ENCODE measurements at regions not wholly inside any gene's neighbourhood (a gene's known extent, or its start where the extent isn't known, plus 50 kb on each side); places are given as distances from the start of the nearest gene placed in this dataset.

DNA sequence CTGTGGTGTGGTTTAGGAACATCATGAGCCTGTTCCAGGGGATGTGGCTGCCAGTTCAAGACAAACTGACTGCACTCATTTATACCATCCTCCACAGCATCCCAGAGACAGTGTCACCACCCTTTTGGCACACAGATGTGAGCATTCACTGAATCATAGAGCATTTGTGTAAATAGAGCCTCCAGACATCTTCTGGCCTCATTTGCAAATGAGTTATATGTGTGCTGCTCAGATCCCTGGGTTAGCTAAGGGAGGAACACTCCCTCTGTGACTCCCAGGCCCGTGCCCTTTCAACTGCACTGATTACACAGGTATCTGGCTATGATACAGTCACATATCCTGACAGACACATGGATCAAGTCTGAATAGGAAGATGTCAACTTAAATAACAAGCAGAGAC, 351.5 kb upstream of the PLD5 start:
- Mint-ChIP-seq H3K27ac (no peak overlapping the region), H3K4me3 (no peak overlapping the region), H3K27me3 (ENCODE audit: low read depth in 3 of 3) (peaks cover 0 to 7% (median 3%) of the 10 kb centered on the region in 3 donors), H3K9me3 (no peaks in the 10 kb centered on the region), H3K36me3 (no peaks in the 10 kb centered on the region), H3K4me1 (no peaks in the 10 kb centered on the region)
- DNase-seq: no peak

DNA sequence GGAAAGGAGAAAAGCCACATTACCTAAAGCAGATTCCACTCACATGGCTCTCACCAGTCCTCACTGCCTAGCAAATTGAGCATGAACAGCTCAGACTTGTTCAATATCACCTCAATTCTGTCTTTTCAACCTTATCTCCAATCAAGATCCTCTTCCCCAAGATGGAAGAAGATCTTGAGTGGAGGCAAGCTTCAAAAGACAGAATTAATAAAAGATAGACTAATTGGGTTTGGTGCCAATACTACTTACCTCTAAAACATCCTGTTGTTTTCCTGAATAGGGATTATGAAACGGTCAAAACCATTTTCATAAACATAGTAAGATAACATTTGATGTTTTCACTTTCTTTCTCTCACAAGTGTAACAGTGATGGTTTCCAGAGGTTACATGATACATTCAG, 349.2 kb upstream of the PLD5 start:
- Mint-ChIP-seq H3K4me1 (no peaks in the 10 kb centered on the region), H3K27me3 (ENCODE audit: low read depth in 3 of 3) (peaks cover 0 to 7% (median 1%) of the 10 kb centered on the region in 3 donors), H3K27ac (no peak overlapping the region), H3K36me3 (no peaks in the 10 kb centered on the region), H3K4me3 (no peak overlapping the region), H3K9me3 (no peaks in the 10 kb centered on the region)
- DNase-seq: no peak

GRCh38 chr1:242872521-242872920, 348.0 kb upstream of the PLD5 start:
- Mint-ChIP-seq H3K36me3 (no peaks in the 10 kb centered on the region), H3K27ac (no peak overlapping the region), H3K9me3 (no peaks in the 10 kb centered on the region), H3K27me3 (ENCODE audit: low read depth in 3 of 3) (peaks cover 0 to 7% (median 1%) of the 10 kb centered on the region in 3 donors), H3K4me1 (no peaks in the 10 kb centered on the region), H3K4me3 (no peak overlapping the region)
- no peak for DNase-seq

- Mint-ChIP-seq H3K9me3 (no peaks in the 10 kb centered on the region), H3K27ac (no peak overlapping the region), H3K27me3 (ENCODE audit: low read depth in 3 of 3) (peaks cover 1 to 2% (median 1%) of the 10 kb centered on the region in 3 donors), H3K4me1 (no peaks in the 10 kb centered on the region), H3K36me3 (no peaks in the 10 kb centered on the region), H3K4me3 (no peak overlapping the region)
- DNase-seq: no peak
These were observed 347.1 kb upstream of the PLD5 start for GRCh38 chr1:242871471-242872030.

- Mint-ChIP-seq H3K4me1 (no peaks in the 10 kb centered on the region), H3K4me3 (no peak overlapping the region), H3K36me3 (no peaks in the 10 kb centered on the region), H3K9me3 (no peaks in the 10 kb centered on the region), H3K27ac (no peak overlapping the region), H3K27me3 (ENCODE audit: low read depth in 3 of 3) (peaks cover 1 to 2% (median 2%) of the 10 kb centered on the region in 3 donors)
- DNase-seq: no peak
These were observed 346.5 kb upstream of the PLD5 start for GRCh38 chr1:242870966-242871365.

DNA sequence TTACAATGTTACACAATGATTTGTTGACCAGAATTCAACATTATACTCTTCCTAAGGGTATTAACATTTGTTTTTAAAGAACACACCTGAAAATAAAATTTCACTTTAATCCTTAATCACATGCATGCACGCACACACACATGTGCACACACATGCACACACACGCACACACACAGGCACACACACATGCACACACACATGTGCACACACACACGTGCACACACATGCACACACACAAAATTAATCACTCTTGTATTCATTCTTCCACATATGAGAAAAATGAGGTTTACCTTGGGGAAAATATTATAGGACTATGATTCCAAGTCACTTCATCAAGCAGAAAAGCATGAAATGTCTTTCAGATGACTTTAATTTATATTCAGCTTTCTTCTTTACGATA, 331.8 kb upstream of the PLD5 start:
- H3K9me3 Mint-ChIP-seq: peaks cover 0 to 8% (median 3%) of the 10 kb centered on the region in 6 donors
- H3K4me3 Mint-ChIP-seq: no peak overlapping the region
- DNase-seq: no peak
- peaks cover 0 to 6% (median 1%) of the 10 kb centered on the region in 3 donors for H3K27me3 Mint-ChIP-seq (ENCODE audit: low read depth in 3 of 3)
- H3K36me3 Mint-ChIP-seq: no peaks in the 10 kb centered on the region
- H3K27ac Mint-ChIP-seq: no peak overlapping the region
- no peaks in the 10 kb centered on the region for H3K4me1 Mint-ChIP-seq

DNA sequence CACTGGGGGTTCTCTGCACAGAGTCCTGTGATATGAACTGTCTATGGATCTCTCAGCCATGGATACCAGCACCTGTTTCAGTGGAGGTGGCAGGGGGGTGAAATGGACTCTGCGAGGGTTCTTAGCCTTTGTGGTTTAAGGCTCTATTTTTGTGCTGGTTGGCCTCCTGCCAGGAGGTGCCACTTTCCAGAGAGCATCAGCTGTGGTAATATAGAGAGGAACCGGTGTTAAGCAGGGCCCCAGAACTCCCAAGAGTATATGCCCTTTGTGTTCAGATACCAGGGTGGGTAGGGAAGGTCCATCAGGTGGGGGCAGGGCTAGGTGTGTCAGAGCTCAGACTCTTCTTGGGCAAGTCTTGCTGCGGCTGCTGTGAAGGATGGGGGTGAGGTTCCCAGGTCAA, 330.0 kb upstream of the PLD5 start:
- Mint-ChIP-seq H3K27me3 (ENCODE audit: low read depth in 3 of 3) (peaks cover 0 to 6% (median 2%) of the 10 kb centered on the region in 3 donors), H3K4me1 (no peaks in the 10 kb centered on the region), H3K4me3 (no peak overlapping the region), H3K9me3 (peaks cover 0 to 5% (median 3%) of the 10 kb centered on the region in 6 donors), H3K36me3 (no peaks in the 10 kb centered on the region), H3K27ac (no peak overlapping the region)
- no peak for DNase-seq

DNA sequence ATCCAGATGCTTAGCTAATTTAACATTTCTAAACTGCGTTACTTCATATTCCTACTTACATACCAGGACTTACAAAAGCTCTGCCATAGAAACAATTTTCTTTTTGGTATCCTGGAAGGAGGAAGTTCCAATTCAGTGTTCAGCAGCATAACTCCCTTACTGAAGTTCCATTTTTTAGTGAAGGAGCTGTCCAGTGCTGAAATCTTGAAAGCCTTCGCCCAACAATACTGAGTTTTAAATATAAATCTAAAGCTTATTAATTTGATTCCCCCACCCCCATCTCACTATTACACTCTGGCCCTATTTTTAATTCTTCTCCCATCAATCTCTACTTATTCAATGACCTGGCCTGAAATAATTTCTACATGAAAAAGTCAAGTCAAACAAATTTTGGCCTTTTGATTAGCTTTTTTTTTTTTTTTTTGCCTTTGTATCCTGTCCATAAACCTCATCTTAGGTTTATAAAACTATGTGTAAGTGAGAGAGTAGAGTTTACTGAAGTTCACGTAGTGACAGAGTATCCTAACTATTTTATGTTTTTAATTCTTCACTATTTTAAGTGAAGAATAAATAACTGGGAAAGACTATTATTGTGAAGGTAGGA, 323.0 kb upstream of the PLD5 start:
- H3K4me3 Mint-ChIP-seq: no peak overlapping the region

DNA sequence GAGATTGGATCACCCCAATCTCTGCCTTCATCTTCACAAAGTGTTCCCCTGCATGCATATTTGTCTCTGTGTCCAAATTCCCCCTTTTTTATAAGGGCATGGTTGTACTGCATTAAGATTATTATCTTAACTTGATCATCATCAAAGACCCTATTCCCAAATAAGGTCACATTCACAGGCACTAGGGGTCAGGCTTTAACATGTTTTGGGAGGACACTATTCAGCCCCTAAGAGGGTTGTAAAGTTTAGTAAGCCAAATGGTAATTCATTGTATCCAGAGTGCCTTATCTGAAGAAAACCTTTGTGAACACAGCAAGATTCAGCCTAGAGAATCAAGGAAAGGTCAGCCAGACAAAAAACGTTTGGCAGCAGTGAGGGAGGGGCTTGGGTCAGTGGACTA, 317.6 kb upstream of the PLD5 start:
- no peak overlapping the region for H3K4me3 Mint-ChIP-seq
- peaks cover 0 to 4% (median 2%) of the 10 kb centered on the region in 3 donors for H3K27me3 Mint-ChIP-seq (ENCODE audit: low read depth in 3 of 3)
- DNase-seq: no peak
- H3K27ac Mint-ChIP-seq: no peak overlapping the region
- no peaks in the 10 kb centered on the region for H3K4me1 Mint-ChIP-seq
- no peaks in the 10 kb centered on the region for H3K36me3 Mint-ChIP-seq
- peaks cover 0 to 9% (median 3%) of the 10 kb centered on the region in 6 donors for H3K9me3 Mint-ChIP-seq

More for the DNA sequence above, 323.0 kb upstream of the PLD5 start:
- Mint-ChIP-seq H3K36me3 (no peaks in the 10 kb centered on the region), H3K9me3 (peaks cover 0 to 9% (median 3%) of the 10 kb centered on the region in 6 donors), H3K4me1 (no peaks in the 10 kb centered on the region), H3K27me3 (ENCODE audit: low read depth in 3 of 3) (peaks cover 0 to 5% (median 2%) of the 10 kb centered on the region in 3 donors), H3K27ac (no peak overlapping the region)
- DNase-seq: no peak

GRCh38 chr1:242839101-242839500, 314.6 kb upstream of the PLD5 start:
- DNase-seq: no peak
- Mint-ChIP-seq H3K36me3 (no peaks in the 10 kb centered on the region), H3K27me3 (ENCODE audit: low read depth in 3 of 3) (peaks cover 0 to 3% (median 1%) of the 10 kb centered on the region in 3 donors), H3K27ac (no peak overlapping the region), H3K9me3 (peaks cover 0 to 13% (median 3%) of the 10 kb centered on the region in 6 donors), H3K4me3 (no peak overlapping the region), H3K4me1 (no peaks in the 10 kb centered on the region)

DNA sequence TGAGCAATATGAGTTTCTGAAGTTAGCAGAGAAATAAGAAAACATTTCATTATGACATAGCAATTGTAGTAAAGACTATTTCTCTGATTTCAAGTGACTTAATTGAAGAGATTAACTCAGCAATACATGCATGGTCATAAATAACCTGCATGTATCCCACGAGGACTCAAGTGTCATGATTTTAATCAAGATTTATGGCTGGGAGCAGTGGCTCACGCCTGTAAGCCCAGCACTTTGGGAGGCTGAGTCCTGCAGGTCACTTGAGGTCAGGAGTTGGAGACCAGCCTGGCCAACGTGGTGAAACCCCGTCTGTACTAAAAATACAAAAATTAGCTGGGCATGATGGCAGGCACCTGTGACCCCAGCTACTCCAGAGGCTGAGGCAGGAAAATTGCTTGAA, 311.9 kb upstream of the PLD5 start:
- peaks cover 0 to 14% (median 0%) of the 10 kb centered on the region in 6 donors for H3K9me3 Mint-ChIP-seq
- H3K27me3 Mint-ChIP-seq (ENCODE audit: low read depth in 3 of 3): peaks cover 0 to 3% (median 1%) of the 10 kb centered on the region in 3 donors
- DNase-seq: no peak
- H3K4me1 Mint-ChIP-seq: no peaks in the 10 kb centered on the region
- no peak overlapping the region for H3K27ac Mint-ChIP-seq
- no peak overlapping the region for H3K4me3 Mint-ChIP-seq
- no peaks in the 10 kb centered on the region for H3K36me3 Mint-ChIP-seq

GRCh38 chr1:242828828-242829227, 304.3 kb upstream of the PLD5 start:
- Mint-ChIP-seq H3K27me3 (ENCODE audit: low read depth in 3 of 3) (no peaks in the 10 kb centered on the region), H3K4me1 (no peaks in the 10 kb centered on the region), H3K9me3 (peaks cover 0 to 14% (median 1%) of the 10 kb centered on the region in 6 donors), H3K4me3 (no peak overlapping the region), H3K27ac (no peak overlapping the region), H3K36me3 (no peaks in the 10 kb centered on the region)
- DNase-seq: no peak

DNA sequence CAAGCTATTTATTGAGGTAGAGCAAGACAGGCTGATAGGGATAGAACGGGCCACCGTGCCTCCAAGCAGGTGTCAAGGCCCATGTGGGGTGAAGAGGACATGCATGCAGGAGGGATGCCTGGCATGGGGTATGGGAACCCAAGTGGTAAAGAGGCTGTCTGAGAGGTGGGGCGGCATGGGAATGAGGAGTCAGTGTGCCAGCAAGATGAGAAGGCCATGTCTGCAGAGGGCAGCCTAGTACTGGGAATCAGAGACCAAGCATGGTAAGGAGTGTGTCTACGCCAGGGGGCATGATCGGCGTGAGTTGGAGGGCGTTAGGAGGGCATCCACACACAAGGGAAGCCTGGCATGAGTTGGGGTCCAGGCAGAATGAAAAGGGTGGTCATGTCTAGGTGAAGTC, 303.7 kb upstream of the PLD5 start:
- Mint-ChIP-seq H3K27me3 (ENCODE audit: low read depth in 3 of 3) (no peaks in the 10 kb centered on the region), H3K27ac (no peak overlapping the region), H3K36me3 (no peaks in the 10 kb centered on the region), H3K4me3 (no peak overlapping the region), H3K9me3 (peaks cover 0 to 14% (median 1%) of the 10 kb centered on the region in 6 donors), H3K4me1 (no peaks in the 10 kb centered on the region)
- DNase-seq: no peak

DNA sequence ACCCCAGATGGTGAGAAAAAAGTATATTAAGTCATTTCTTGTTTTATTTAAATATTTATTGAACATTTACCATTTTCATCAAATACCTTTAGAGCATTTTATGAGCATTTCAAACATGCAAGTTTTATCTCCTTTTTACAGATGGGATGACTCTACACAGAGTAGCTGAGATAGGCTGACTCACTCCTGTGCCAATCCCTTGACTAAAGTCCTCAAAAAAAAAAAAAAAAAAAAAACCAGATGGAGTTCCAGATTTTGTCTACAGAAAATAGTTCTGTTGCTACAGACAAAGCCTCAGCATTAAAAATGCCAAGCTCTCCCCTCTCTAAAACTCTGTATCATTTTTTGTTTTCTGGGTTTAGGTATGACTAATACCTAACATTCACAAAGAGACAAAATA, 303.0 kb upstream of the PLD5 start:
- H3K4me1 Mint-ChIP-seq: no peaks in the 10 kb centered on the region
- peaks cover 0 to 14% (median 1%) of the 10 kb centered on the region in 6 donors for H3K9me3 Mint-ChIP-seq
- no peak for DNase-seq
- H3K27ac Mint-ChIP-seq: no peak overlapping the region
- H3K27me3 Mint-ChIP-seq (ENCODE audit: low read depth in 3 of 3): peaks cover 0 to 2% (median 0%) of the 10 kb centered on the region in 3 donors
- H3K4me3 Mint-ChIP-seq: no peak overlapping the region
- H3K36me3 Mint-ChIP-seq: no peaks in the 10 kb centered on the region

Data from immature natural killer cell (primary cell).